ENCODE measurements at regions not wholly inside any gene's neighbourhood (a gene's known extent, or its start where the extent isn't known, plus 50 kb on each side); places are given as distances from the start of the nearest gene placed in this dataset.

- Histone ChIP-seq H3K4me1 (no peaks in the 10 kb centered on the region), H3K36me3 (no peaks in the 10 kb centered on the region), H3K27ac (no peak overlapping the region), H3K27me3 (no peaks in the 10 kb centered on the region), H3K4me3 (replicated peaks in 1 of 3) (no peak overlapping the region), H3K9me3 (no peaks in the 10 kb centered on the region)
- TF ChIP-seq CTCF (IDR thresholded peaks at IDR 0.05) (no peak), POLR2A (IDR thresholded peaks at IDR 0.05) (no peak)
- intact Hi-C loops (cut with DNase I), result no loop called here
- DNase-seq, result no peak
- 81 to 83% methylated on average over 3 of the region's 3 CpGs for WGBS, 2 donors
Observed at GRCh38 chrX:38923451-38923969, 122.3 kb downstream of the MID1IP1 start.

DNA sequence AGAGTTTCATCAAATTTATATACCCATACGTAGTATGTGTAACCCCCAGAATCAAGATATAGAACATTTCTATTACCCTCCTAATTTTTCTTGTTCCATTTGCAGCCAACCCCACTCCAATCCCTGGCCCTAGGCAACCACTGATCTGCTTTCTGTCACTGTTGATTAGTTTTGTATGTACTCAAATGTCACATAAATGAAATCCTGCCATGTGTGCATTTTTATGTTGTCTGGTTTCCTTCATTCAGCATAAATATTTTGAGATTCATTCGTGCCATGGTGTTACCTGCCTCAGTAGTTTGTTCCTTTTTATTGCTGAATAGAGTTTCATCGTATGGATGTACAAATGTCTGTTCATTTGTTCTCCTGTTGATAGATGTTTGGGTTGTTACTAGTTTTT, 126.3 kb downstream of the MID1IP1 start:
- no peak for DNase-seq
- Histone ChIP-seq H3K36me3 (no peaks in the 10 kb centered on the region), H3K27me3 (no peaks in the 10 kb centered on the region), H3K27ac (no peak overlapping the region), H3K4me1 (no peaks in the 10 kb centered on the region), H3K4me3 (replicated peaks in 1 of 3) (no peak overlapping the region), H3K9me3 (no peaks in the 10 kb centered on the region)
- TF ChIP-seq CTCF (IDR thresholded peaks at IDR 0.05) (no peak), POLR2A (IDR thresholded peaks at IDR 0.05) (no peak)
- intact Hi-C loops (cut with DNase I), result no loop called here
- 91 to 95% methylated on average over 3 of the region's 3 CpGs for WGBS, 2 donors

DNA sequence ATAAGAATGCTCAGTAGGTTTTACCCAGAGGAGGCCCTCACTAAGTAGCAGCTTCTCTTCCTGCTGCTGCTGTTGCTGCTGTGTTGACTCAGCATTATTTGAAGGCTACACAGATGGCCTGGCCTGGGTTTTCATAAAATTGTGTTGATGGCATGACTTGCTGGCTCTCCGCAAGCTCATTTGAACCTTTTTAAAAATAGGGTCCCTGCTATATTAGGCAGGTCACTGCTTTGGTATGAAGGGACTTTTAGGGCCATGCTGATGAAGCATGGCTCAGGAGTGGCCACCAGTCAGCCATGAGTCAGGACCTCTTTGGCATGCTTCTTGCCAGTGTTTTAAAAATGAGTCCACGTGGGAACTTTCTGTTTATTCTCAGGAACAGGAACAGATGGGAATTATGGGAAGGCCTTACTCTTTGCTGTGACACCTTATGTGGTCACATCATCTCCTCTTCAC, 128.7 kb downstream of the MID1IP1 start:
- Histone ChIP-seq H3K27me3 (no peaks in the 10 kb centered on the region), H3K27ac (no peak overlapping the region), H3K36me3 (no peaks in the 10 kb centered on the region), H3K4me3 (replicated peaks in 1 of 3) (no peak overlapping the region), H3K4me1 (no peaks in the 10 kb centered on the region), H3K9me3 (no peaks in the 10 kb centered on the region)
- TF ChIP-seq POLR2A (IDR thresholded peaks at IDR 0.05) (no peak), CTCF (IDR thresholded peaks at IDR 0.05) (no peak)
- 14 to 65% methylated on average over 1 to 2 of the region's 2 CpGs for WGBS, 2 donors
- DNase-seq, result no peak
- intact Hi-C loops (cut with DNase I), result no loop called here

GRCh38 chrX:38930474-38930873, 129.2 kb downstream of the MID1IP1 start:
- WGBS, 2 donors, result 28 to 74% methylated on average over 2 of the region's 2 CpGs
- no peak overlapping the region for H3K4me3 ChIP-seq (replicated peaks in 1 of 3)
- no peaks in the 10 kb centered on the region for H3K4me1 ChIP-seq
- TF ChIP-seq CTCF (IDR thresholded peaks at IDR 0.05), result no peak
- no peak for TF ChIP-seq POLR2A (IDR thresholded peaks at IDR 0.05)
- no peak for DNase-seq
- H3K36me3 ChIP-seq, result no peaks in the 10 kb centered on the region
- intact Hi-C loops (cut with DNase I), result no loop called here
- no peaks in the 10 kb centered on the region for H3K9me3 ChIP-seq
- H3K27me3 ChIP-seq, result no peaks in the 10 kb centered on the region
- H3K27ac ChIP-seq, result no peak overlapping the region

DNA sequence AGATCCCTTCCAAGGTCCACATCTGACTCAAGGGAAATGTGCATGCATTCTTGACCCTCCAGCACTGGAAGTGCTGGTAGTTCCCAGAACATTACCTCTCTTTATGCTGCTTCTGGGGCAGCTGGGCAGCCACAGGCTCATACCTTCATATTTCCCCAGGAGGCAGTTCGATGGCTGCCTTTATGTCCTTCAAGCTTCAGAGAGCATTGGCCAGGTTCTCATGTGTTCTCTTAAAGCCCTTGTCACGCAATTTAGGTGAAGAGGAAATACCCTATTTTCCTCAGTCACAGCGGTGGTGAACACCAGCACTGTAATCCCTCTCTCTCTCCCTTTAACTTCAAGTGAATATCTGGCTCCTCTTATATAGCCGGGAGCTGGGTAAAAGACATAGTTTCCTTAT, 134.3 kb downstream of the MID1IP1 start:
- H3K9me3 ChIP-seq, result no peaks in the 10 kb centered on the region
- TF ChIP-seq CTCF (IDR thresholded peaks at IDR 0.05) (no peak), POLR2A (IDR thresholded peaks at IDR 0.05) (no peak)
- H3K4me1 ChIP-seq, result no peaks in the 10 kb centered on the region
- DNase-seq, result no peak
- 66 to 71% methylated on average over 3 to 4 of the region's 4 CpGs for WGBS, 2 donors
- intact Hi-C loops (cut with DNase I), result no loop called here
- H3K36me3 ChIP-seq, result no peaks in the 10 kb centered on the region
- no peak overlapping the region for H3K27ac ChIP-seq
- H3K27me3 ChIP-seq, result no peaks in the 10 kb centered on the region
- no peak overlapping the region for H3K4me3 ChIP-seq (replicated peaks in 1 of 3)

Data from thyroid gland (tissue), 4 donors.